ENCODE measurements at regions not wholly inside any gene's neighbourhood (a gene's known extent, or its start where the extent isn't known, plus 50 kb on each side); places are given as distances from the start of the nearest gene placed in this dataset.

DNA sequence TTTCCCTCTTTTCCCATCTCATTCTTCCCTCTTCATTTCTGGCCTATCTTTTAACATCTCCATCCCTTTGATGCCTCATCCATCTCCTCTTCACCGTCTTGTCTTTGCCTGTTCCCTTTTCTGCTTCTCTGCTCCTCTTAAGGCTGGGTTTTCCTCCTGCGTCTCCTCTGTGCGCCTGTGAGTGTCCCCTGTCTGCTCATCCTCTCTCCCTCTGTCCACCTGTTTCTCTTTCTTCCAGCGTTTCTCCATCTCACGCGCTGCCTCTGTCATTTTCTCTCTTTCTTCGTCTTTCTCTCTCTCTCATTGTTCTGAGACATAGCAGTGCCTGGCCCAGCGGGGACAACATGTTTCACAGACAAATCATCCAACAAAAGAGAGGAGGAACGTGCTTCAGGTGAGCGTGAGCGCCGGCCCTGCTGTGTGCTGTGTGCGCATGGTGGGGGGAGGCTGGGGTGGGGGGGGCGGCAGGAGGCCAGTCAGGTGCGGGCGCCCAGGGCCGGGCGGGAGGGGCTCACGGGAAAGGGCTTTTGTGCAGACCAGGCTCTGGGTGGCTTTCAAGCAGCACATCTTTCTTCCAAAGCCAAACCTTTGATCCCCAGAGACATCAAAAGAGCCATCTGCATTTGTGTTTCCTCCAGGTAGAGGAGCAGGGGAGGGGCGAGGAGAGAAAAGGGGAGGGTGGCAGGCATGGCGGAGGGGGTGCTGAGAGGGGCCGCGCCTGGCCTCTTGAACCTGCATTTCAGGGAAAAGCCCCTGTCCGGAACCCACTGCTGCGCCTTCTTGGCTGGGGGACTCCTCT, 121.3 kb downstream of the VEGFA start:
- DNase-seq (ENCODE audit: low read depth): no peak
- no peak overlapping the region for H3K4me3 ChIP-seq (ENCODE audit: control insufficient read depth, low read depth, low read length)
- TF ChIP-seq, protein P1, sequence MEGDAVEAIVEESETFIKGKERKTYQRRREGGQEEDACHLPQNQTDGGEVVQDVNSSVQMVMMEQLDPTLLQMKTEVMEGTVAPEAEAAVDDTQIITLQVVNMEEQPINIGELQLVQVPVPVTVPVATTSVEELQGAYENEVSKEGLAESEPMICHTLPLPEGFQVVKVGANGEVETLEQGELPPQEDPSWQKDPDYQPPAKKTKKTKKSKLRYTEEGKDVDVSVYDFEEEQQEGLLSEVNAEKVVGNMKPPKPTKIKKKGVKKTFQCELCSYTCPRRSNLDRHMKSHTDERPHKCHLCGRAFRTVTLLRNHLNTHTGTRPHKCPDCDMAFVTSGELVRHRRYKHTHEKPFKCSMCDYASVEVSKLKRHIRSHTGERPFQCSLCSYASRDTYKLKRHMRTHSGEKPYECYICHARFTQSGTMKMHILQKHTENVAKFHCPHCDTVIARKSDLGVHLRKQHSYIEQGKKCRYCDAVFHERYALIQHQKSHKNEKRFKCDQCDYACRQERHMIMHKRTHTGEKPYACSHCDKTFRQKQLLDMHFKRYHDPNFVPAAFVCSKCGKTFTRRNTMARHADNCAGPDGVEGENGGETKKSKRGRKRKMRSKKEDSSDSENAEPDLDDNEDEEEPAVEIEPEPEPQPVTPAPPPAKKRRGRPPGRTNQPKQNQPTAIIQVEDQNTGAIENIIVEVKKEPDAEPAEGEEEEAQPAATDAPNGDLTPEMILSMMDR (conservative IDR thresholded peaks at IDR 0.05; ENCODE audit: control insufficient read depth, insufficient read depth, low read depth, low read length): no peak

GRCh38 chr6:43890197-43891062, 120.4 kb downstream of the VEGFA start:
- TF ChIP-seq, protein P1 (conservative IDR thresholded peaks at IDR 0.05; ENCODE audit: control insufficient read depth, insufficient read depth, low read depth, low read length): no peak
- no peak for DNase-seq (ENCODE audit: low read depth)
- no peak overlapping the region for H3K4me3 ChIP-seq (ENCODE audit: control insufficient read depth, low read depth, low read length)

DNA sequence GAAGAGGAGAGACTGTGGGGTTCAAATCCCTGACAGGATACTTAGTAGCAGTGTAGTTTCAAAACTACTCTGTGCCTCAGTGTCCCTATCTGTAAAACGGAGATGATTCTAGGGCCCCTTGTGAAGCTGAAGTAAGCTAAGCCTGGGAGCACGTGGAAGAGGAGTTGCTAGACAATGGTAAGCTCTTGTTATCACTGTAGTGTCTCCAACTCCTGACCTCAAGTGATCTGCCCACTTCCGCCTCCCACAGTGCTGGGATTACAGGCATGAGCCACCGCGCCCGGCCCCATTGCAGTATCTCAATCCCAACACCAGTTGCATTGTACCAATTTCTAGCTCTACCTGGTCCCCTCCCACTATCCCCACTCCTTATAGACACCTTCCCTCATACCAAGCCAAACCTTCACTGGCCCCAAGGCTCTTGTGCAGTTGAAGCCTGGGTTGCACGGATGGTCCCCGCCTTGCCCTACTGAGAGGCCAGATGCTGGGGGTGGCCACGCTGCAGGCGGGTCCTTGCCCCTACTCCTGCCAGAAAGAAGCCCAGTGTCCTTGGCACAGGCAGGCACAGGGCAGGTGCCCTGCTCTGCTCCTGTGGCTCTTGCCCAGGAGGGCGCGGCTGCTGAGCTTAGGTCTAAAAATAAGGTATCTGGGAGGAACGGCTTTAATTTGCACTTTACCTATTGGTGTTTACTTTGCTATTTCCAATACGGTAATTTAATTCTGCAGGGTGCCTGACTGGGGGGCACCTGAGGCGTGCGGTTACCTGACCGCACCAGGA, 118.1 kb downstream of the VEGFA start:
- no peak overlapping the region for H3K4me3 ChIP-seq (ENCODE audit: control insufficient read depth, low read depth, low read length)
- TF ChIP-seq, protein P1 (conservative IDR thresholded peaks at IDR 0.05; ENCODE audit: control insufficient read depth, insufficient read depth, low read depth, low read length): no peak
- DNase-seq (ENCODE audit: low read depth): no peak

DNA sequence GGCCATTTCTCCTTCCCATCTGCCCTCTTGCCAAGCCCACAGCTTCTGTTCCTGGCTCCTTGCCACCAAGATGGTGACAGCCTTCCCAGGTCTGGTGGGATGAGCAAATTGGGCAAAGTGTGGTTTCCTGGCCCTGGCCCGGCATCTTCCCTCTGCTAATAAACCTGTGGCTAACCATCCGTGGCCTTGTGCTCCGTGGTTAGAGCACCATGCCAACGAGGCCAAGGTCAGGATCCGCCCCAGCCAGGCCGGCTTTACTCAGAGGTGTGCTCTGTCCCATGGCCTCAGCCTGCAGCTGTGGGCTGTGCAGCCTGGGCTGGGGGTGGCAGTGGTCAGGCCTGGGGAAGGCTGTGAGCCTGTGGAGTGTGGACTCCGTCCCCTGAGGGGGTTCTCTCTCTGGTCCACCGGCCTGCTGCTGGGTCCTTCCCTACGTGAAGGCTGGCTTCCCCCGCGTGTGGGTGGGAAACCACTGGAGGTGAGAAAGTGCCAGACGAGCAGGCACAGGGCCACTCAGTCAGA, 117.4 kb downstream of the VEGFA start:
- TF ChIP-seq, protein P1 (conservative IDR thresholded peaks at IDR 0.05; ENCODE audit: control insufficient read depth, insufficient read depth, low read depth, low read length): no peak
- peak; percentile 8 for DNase-seq (ENCODE audit: low read depth)
- H3K4me3 ChIP-seq (ENCODE audit: control insufficient read depth, low read depth, low read length): no peak overlapping the region

- TF ChIP-seq, protein P1 (conservative IDR thresholded peaks at IDR 0.05; ENCODE audit: control insufficient read depth, insufficient read depth, low read depth, low read length): no peak
- H3K4me3 ChIP-seq (ENCODE audit: control insufficient read depth, low read depth, low read length): no peak overlapping the region
- DNase-seq (ENCODE audit: low read depth): no peak
These were observed 116.8 kb downstream of the VEGFA start for GRCh38 chr6:43886717-43887339.

DNA sequence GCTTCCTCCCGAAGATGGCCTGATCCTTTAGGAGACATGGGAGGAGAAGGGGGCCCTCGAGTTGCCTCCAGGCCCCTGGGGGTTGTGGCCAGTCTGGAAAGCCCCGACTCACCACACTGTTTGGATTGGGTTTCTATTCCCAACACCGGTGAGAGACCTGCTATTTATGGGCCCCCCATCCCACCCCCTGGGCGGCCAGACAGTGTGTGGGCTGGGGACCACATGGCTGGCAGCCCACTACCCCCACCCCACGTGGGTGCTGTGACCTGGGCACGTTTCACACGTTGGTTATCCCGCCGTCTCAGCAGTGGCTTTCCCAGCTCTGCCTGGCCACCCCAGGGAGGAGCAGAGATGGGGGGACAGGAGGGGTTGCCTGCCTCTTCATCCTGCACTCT, 116.1 kb downstream of the VEGFA start:
- no peak for DNase-seq (ENCODE audit: low read depth)

More for the DNA sequence above, 116.1 kb downstream of the VEGFA start:
- H3K4me3 ChIP-seq (ENCODE audit: control insufficient read depth, low read depth, low read length): no peak overlapping the region
- TF ChIP-seq, protein P1 (conservative IDR thresholded peaks at IDR 0.05; ENCODE audit: control insufficient read depth, insufficient read depth, low read depth, low read length): no peak
